ENCODE measurements at regions not wholly inside any gene's neighbourhood (a gene's known extent, or its start where the extent isn't known, plus 50 kb on each side); places are given as distances from the start of the nearest gene placed in this dataset.
"Not testable (repeated sequence)": the region's sequence is repeated elsewhere in the genome, so short reads cannot be mapped to it uniquely, and the experiment has no call there.

DNA sequence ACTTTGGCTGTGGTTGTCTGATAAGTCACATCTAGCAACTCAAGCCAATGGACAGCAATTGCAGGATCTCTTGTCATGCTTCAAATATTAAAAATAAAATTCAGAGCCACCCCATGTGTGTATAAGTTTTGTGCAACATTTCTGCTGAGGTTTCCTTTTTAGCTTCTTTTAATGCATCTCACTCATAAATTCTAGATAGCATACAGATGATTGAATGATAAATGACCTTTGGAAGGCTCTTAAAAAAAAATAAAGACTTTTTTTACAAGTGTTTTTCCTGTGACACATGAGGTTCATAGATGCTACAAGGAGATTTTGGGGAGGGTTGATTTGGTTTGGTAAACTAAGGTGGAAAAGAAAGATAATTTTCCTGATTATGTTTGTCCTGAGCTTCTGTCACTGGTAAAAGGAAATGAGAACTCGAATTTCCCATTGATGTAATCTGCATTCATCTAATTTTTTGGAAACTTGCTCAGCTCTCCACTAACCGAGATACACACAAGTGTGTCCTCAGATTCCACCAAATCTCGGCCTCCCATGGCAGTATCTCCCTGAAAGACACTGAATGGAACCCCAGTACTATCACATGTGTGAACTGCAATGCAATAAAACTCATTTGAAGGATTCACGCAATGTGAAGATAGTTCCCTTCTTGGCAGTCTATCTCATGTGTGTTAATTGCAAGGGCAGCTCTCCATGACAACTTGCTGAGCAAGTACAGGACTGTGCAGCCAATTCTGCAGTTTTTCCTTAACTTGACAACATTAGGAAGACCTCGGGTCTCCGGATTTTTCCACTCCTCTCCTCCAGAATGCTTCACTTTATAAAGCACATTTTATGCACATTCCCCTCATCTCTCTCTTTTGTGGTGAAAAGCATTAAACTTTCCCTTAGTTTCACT is 185.4 kb upstream of the PFKP start:
- TF ChIP-seq, protein P1, sequence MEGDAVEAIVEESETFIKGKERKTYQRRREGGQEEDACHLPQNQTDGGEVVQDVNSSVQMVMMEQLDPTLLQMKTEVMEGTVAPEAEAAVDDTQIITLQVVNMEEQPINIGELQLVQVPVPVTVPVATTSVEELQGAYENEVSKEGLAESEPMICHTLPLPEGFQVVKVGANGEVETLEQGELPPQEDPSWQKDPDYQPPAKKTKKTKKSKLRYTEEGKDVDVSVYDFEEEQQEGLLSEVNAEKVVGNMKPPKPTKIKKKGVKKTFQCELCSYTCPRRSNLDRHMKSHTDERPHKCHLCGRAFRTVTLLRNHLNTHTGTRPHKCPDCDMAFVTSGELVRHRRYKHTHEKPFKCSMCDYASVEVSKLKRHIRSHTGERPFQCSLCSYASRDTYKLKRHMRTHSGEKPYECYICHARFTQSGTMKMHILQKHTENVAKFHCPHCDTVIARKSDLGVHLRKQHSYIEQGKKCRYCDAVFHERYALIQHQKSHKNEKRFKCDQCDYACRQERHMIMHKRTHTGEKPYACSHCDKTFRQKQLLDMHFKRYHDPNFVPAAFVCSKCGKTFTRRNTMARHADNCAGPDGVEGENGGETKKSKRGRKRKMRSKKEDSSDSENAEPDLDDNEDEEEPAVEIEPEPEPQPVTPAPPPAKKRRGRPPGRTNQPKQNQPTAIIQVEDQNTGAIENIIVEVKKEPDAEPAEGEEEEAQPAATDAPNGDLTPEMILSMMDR (IDR thresholded peaks at IDR 0.05) = no peak
- H3K9me3 ChIP-seq = no peaks in the 10 kb centered on the region
- H3K27me3 ChIP-seq = peaks cover 7% of the 10 kb centered on the region
- no peaks in the 10 kb centered on the region for H3K36me3 ChIP-seq
- no peaks in the 10 kb centered on the region for H3K4me1 ChIP-seq
- no peak for DNase-seq
- no peak overlapping the region for H3K27ac ChIP-seq
- H3K4me3 ChIP-seq = no peak overlapping the region
- intact Hi-C loops (cut with DNase I) = no loop called here
- no peak for ATAC-seq

DNA sequence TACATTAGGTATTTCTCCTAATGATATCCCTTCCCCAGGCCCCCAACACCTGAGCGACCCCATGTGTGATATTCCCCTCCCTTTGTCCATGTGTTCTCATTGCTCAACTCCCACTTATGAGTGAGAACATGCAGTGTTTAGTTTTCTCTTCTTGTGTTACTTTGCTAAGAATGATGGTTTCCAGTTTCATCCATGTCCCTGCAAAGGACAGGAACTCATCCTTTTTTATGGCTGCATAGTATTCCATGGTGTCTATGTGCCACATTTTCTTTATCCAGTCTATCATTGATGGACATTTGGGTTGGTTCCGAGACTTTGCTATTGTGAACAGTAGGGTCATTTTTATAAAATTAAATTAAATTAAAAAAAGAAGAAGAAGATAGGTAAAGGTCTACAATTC is 187.3 kb upstream of the PFKP start:
- intact Hi-C loops (cut with DNase I); H3K27me3 ChIP-seq; H3K4me1 ChIP-seq; H3K9me3 ChIP-seq; H3K4me3 ChIP-seq; H3K27ac ChIP-seq; DNase-seq; H3K36me3 ChIP-seq; ATAC-seq: not testable (repeated sequence)

DNA sequence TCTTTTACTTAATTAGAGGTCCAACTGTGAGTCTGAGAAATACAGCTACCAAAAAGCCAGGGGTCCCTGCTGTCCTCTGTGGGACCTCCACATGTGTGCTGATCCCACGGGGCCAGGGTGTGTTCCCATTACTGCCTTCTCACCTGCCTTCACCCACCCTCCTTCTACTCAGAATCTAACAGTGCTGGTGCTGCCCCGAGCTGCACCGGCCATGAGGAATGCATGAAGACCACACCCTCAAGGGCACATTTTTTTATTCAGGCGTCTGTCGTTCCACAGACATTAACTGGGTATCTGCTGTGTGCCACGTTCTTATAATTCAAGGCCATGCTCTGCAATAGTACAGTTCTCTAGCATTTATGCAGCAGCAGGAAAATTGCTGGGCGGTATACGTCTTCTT is 188.5 kb upstream of the PFKP start:
- Histone ChIP-seq H3K27ac (no peak overlapping the region), H3K27me3 (peaks cover 7% of the 10 kb centered on the region), H3K4me3 (no peak overlapping the region), H3K36me3 (no peaks in the 10 kb centered on the region), H3K4me1 (no peaks in the 10 kb centered on the region), H3K9me3 (no peaks in the 10 kb centered on the region)
- ATAC-seq (no peak), DNase-seq (no peak)
- intact Hi-C loops (cut with DNase I) = no loop called here
- TF ChIP-seq, protein P1 (IDR thresholded peaks at IDR 0.05) = no peak

DNA sequence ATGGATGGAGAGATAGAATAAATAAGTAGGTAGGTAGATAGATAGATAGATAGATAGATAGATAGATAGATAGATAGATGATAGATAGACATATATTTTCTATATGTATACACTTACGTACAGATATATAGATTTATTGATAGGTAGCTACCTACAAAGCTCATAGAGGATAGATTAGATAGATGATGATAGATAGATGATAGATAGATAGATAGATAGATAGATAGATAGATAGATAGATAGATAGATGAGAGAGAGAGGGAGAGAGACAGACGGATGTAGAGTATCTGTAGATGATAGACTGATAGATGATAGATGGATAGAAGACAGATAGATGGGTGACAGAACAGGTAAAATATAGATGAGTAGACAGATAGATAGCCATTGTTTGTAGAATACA is 191.3 kb upstream of the PFKP start:
- no peaks in the 10 kb centered on the region for H3K9me3 ChIP-seq
- no peak overlapping the region for H3K27ac ChIP-seq
- H3K36me3 ChIP-seq = no peaks in the 10 kb centered on the region
- intact Hi-C loops (cut with DNase I) = no loop called here
- DNase-seq (no peak), ATAC-seq (no peak)
- H3K4me1 ChIP-seq = no peaks in the 10 kb centered on the region
- no peak overlapping the region for H3K4me3 ChIP-seq
- TF ChIP-seq, protein P1 (IDR thresholded peaks at IDR 0.05) = no peak
- peaks cover 7% of the 10 kb centered on the region for H3K27me3 ChIP-seq

DNA sequence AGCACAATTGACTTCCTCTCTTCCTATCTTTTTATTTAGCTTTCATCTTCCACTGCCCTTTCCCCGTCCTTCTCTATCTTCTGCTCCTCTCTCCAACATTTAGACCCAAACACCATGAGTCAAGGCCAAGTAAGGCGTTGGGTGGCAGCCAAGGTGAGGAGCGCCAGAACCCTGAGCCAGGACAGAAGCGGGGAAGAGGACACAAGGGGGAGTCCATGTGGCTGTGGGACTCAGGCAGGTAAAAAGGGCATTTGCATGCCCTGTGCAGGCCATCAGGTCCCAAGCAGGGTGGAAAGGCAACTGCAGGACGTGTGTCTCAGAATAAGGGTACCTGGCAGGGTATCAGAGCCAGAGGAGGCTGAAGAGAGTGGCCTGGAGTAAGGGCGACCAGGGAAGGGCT is 192.4 kb upstream of the PFKP start:
- H3K27ac ChIP-seq = no peak overlapping the region
- H3K4me1 ChIP-seq = no peaks in the 10 kb centered on the region
- intact Hi-C loops (cut with DNase I) = no loop called here
- DNase-seq (no peak), ATAC-seq (no peak)
- H3K9me3 ChIP-seq = no peaks in the 10 kb centered on the region
- no peak overlapping the region for H3K4me3 ChIP-seq
- TF ChIP-seq, protein P1 (IDR thresholded peaks at IDR 0.05) = no peak
- H3K27me3 ChIP-seq = peaks cover 6% of the 10 kb centered on the region
- no peaks in the 10 kb centered on the region for H3K36me3 ChIP-seq

DNA sequence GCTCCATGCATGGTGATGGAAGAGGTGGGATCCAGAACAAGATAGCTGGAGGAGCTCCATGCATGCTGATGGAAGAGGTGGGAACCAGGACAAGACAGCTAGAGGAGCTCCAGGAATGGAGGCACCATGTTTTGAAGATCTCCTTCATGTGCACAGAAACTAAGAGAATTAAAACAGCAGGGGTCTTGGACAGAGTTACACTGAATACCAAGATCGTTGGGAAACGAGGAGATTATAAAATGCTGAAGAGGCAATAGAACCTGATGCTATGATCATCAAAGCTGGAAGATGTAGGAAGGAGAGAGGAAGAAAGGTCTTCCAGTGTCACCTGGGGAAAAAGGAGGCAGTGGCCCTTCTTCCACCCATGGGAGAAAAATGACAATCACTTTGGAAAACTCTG is 193.6 kb upstream of the PFKP start:
- Histone ChIP-seq H3K36me3 (no peaks in the 10 kb centered on the region), H3K9me3 (no peaks in the 10 kb centered on the region), H3K27me3 (no peaks in the 10 kb centered on the region), H3K4me1 (no peaks in the 10 kb centered on the region), H3K27ac (no peak overlapping the region), H3K4me3 (no peak overlapping the region)
- intact Hi-C loops (cut with DNase I) = no loop called here
- TF ChIP-seq, protein P1 (IDR thresholded peaks at IDR 0.05) = no peak
- no peak for ATAC-seq
- DNase-seq = no peak

Data from upper lobe of right lung (tissue), 1 donor.